GM18517 (cell line): ENCODE measurements at regions not wholly inside any gene's neighbourhood (a gene's known extent, or its start where the extent isn't known, plus 50 kb on each side); places are given as distances from the start of the nearest gene placed in this dataset.
"Not testable (repeated sequence)": the region's sequence is repeated elsewhere in the genome, so short reads cannot be mapped to it uniquely, and the experiment has no call there.

Experiments used
- ATAC-seq: cut with Tn5 transposase; IDR thresholded peaks from one replicate; pipeline ENCODE4 v1.9.1; 2021; ENCODE audit warnings: mild to moderate bottlenecking, moderate library complexity; ENCODE audit not compliant: unreplicated experiment

GRCh38 chr3:150303768-150304167, 104.3 kb upstream of the TSC22D2 start:
- ATAC-seq: no peak

- ATAC-seq: no peak
Observed at GRCh38 chr3:150302246-150302645, 105.9 kb upstream of the TSC22D2 start.

GRCh38 chr3:150300852-150301517, 107.1 kb upstream of the TSC22D2 start:
- no peak for ATAC-seq

- no peak for ATAC-seq
Observed at GRCh38 chr3:150300388-150300787, 107.7 kb upstream of the TSC22D2 start.

GRCh38 chr3:150299201-150299600, 108.9 kb upstream of the TSC22D2 start:
- ATAC-seq: no peak

GRCh38 chr3:150296966-150297365, 111.1 kb upstream of the TSC22D2 start:
- no peak for ATAC-seq

GRCh38 chr3:150296123-150296735, 111.9 kb upstream of the TSC22D2 start:
- no peak for ATAC-seq

- ATAC-seq: no peak
Observed at GRCh38 chr3:150293401-150294001, 114.6 kb upstream of the TSC22D2 start.

- no peak for ATAC-seq
Observed at GRCh38 chr3:150292891-150293290, 115.2 kb upstream of the TSC22D2 start.

- ATAC-seq: no peak
Observed at GRCh38 chr3:150291515-150291914, 116.6 kb upstream of the TSC22D2 start.

GRCh38 chr3:150286390-150287147, 121.5 kb upstream of the TSC22D2 start:
- peak; percentile 81 for ATAC-seq

GRCh38 chr3:150285601-150286000, 122.5 kb upstream of the TSC22D2 start:
- no peak for ATAC-seq

GRCh38 chr3:150278843-150279381, 129.2 kb upstream of the TSC22D2 start:
- no peak for ATAC-seq

GRCh38 chr3:150278195-150278594, 129.9 kb upstream of the TSC22D2 start:
- ATAC-seq: no peak

- ATAC-seq: no peak
Observed at GRCh38 chr3:150277444-150277843, 130.7 kb upstream of the TSC22D2 start.

GRCh38 chr3:150275941-150276340, 132.2 kb upstream of the TSC22D2 start:
- ATAC-seq: no peak

- ATAC-seq: no peak
Observed at GRCh38 chr3:150274372-150274771, 133.7 kb upstream of the TSC22D2 start.

- ATAC-seq: no peak
Observed at GRCh38 chr3:150273396-150273795, 134.7 kb upstream of the TSC22D2 start.

GRCh38 chr3:150271591-150271960, 136.5 kb upstream of the TSC22D2 start:
- no peak for ATAC-seq

- ATAC-seq: no peak
Observed at GRCh38 chr3:150270883-150271590, 137.1 kb upstream of the TSC22D2 start.

GRCh38 chr3:150270444-150270843, 137.7 kb upstream of the TSC22D2 start:
- ATAC-seq: not testable (repeated sequence)
